Uterus (tissue), 3 donors: ENCODE measurements at regions not wholly inside any gene's neighbourhood (a gene's known extent, or its start where the extent isn't known, plus 50 kb on each side); places are given as distances from the start of the nearest gene placed in this dataset.

Experiments used
- DNase-seq, 2 donors: peaks; one replicate each; pipeline ENCODE4 v3.0.0-alpha.2; 2019 to 2020
- H3K27ac ChIP-seq, 2 donors: fragments of 200-600 bp; sonication (generic); 1 replicate in 1 of 2; 2 replicates in 1 of 2; pipeline ENCODE4 v1.5.1; 2016 to 2018
- H3K27me3 ChIP-seq, 2 donors: fragments of 200-600 bp; sonication (generic); one replicate each; pipeline ENCODE4 v1.5.1; 2018 to 2019; ENCODE audit warnings: control low read depth in 1 of 2
- H3K36me3 ChIP-seq, 2 donors: fragments of 200-600 bp; sonication (generic); one replicate each; pipeline ENCODE4 v1.5.1; 2019; ENCODE audit warnings: control low read depth in 1 of 2
- H3K4me1 ChIP-seq, 2 donors: fragments of 200-600 bp; sonication (generic); one replicate each; pipeline ENCODE4 v1.5.1; 2018 to 2019; ENCODE audit warnings: control low read depth in 1 of 2
- H3K4me3 ChIP-seq, 2 donors: fragments of 200-600 bp; sonication (generic); 1 replicate in 1 of 2; 2 replicates in 1 of 2; pipeline ENCODE4 v1.5.1; 2018 to 2019; ENCODE audit warnings: mild to moderate bottlenecking in 1 of 2
- H3K9me3 ChIP-seq, 2 donors: fragments of 200-600 bp; sonication (generic); one replicate each; pipeline ENCODE4 v1.5.1; 2019; ENCODE audit warnings: control low read depth in 1 of 2
- CTCF ChIP-seq, 4 experiments: fragments of 200-600 bp in 2 of 4; fragments of 450-650 bp in 2 of 4; sonication (generic) in 2 of 4; IDR thresholded peaks; one replicate each; pipeline ENCODE4 v1.5.1; 2016 to 2019; ENCODE audit warnings: antibody characterized with exemption in 4 of 4, mild to moderate bottlenecking in 2 of 4, moderate library complexity in 1 of 4
- POLR2A ChIP-seq, 2 donors: fragments of 450-650 bp; IDR thresholded peaks; one replicate each; pipeline ENCODE4 v1.6.1; 2016; ENCODE audit warnings: antibody characterized with exemption in 2 of 2, mild to moderate bottlenecking in 1 of 2, moderate library complexity in 1 of 2
- intact Hi-C: fragments of 100-400 bp; cut with DNase I; formaldehyde crosslinking; loops from one replicate; pipeline ENCODE4 v1.15.1; 2023; ENCODE audit warnings: low total_unique reads
- donor health status: DM: yes; HTN: yes; CAD: no.

GRCh38 chr1:244165701-244166100 is 114.6 kb downstream of the ZBTB18 start:
- Histone ChIP-seq H3K4me1 (no peaks in the 10 kb centered on the region), H3K9me3 (no peaks in the 10 kb centered on the region), H3K27me3 (no peaks in the 10 kb centered on the region), H3K36me3 (no peaks in the 10 kb centered on the region), H3K27ac (no peak overlapping the region), H3K4me3 (no peak overlapping the region)
- no peak for DNase-seq
- intact Hi-C loops: no loop called here
- no peak for TF ChIP-seq POLR2A (IDR thresholded peaks at IDR 0.05)
- no peak for TF ChIP-seq CTCF (IDR thresholded peaks at IDR 0.05)

DNA sequence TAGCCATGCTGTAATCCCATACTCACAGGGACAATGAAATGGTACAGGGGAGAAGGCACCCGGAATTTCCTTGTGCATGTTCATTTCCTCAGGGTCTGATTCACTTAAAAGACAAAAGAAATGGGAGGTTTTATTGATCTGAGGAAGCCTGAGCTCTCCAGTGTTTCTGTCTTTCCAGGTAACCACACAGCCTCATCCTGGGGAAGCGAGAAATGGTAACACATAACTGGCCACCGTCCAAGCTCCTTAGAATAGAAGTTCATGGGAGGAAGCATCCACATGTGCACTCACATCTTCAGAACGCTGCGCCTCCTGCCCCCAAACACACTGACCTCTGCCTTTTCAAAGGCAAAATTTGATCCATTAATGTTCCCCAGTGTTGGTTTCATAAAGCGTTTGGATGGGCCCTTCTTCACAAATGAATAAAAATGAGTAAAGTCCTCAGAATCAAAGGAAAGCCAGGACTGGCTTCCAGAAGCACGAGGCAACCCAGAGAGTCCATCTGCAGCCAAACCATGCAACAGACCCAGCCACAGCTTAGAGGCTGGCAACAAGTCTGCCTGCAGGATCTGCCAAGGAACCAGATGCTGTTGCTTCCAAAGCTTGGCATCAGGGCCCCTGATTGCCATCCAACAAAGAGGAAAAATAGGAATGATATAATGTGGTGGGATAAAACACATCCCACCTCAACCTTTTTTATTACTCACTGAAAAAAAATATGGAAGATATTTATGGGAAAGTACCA is 120.3 kb downstream of the ZBTB18 start:
- TF ChIP-seq CTCF (IDR thresholded peaks at IDR 0.05) (no peak), POLR2A (IDR thresholded peaks at IDR 0.05) (no peak)
- intact Hi-C loops: no loop called here
- no peak overlapping the region for H3K4me3 ChIP-seq
- DNase-seq: no peak
- no peaks in the 10 kb centered on the region for H3K4me1 ChIP-seq
- no peaks in the 10 kb centered on the region for H3K36me3 ChIP-seq
- H3K9me3 ChIP-seq: no peaks in the 10 kb centered on the region
- H3K27ac ChIP-seq: no peak overlapping the region
- no peaks in the 10 kb centered on the region for H3K27me3 ChIP-seq

DNA sequence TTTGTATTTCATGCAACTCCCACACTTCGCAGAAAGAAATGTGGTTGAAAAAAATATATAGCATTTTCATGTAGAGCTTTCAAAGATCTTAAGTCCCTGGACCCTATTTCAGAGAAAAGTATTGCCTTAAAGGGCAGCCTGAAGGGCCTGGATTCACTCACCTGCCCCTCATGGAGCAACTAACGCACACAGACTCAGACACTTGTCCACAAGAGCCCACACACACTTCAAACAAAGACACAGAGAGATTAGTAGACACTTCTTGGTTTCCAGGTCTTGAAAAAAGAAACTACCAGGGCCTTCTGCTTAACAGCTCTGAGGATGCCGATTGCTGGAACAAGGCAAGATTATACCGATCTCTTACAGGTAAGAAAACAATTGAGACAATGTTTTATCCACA is 122.2 kb downstream of the ZBTB18 start:
- intact Hi-C loops: no loop called here
- Histone ChIP-seq H3K36me3 (no peaks in the 10 kb centered on the region), H3K4me3 (no peak overlapping the region), H3K27ac (no peak overlapping the region), H3K9me3 (no peaks in the 10 kb centered on the region), H3K4me1 (no peaks in the 10 kb centered on the region), H3K27me3 (no peaks in the 10 kb centered on the region)
- DNase-seq: no peak
- no peak for TF ChIP-seq POLR2A (IDR thresholded peaks at IDR 0.05)
- no peak for TF ChIP-seq CTCF (IDR thresholded peaks at IDR 0.05)

GRCh38 chr1:244173769-244174168 is 122.7 kb downstream of the ZBTB18 start:
- Histone ChIP-seq H3K4me1 (no peaks in the 10 kb centered on the region), H3K27ac (no peak overlapping the region), H3K36me3 (no peaks in the 10 kb centered on the region), H3K9me3 (no peaks in the 10 kb centered on the region), H3K27me3 (no peaks in the 10 kb centered on the region), H3K4me3 (no peak overlapping the region)
- no peak for DNase-seq
- TF ChIP-seq POLR2A (IDR thresholded peaks at IDR 0.05): no peak
- no peak for TF ChIP-seq CTCF (IDR thresholded peaks at IDR 0.05)
- intact Hi-C loops: no loop called here

- no peaks in the 10 kb centered on the region for H3K4me1 ChIP-seq
- no peak for DNase-seq
- no peaks in the 10 kb centered on the region for H3K27me3 ChIP-seq
- H3K4me3 ChIP-seq: no peak overlapping the region
- H3K36me3 ChIP-seq: no peaks in the 10 kb centered on the region
- TF ChIP-seq CTCF (IDR thresholded peaks at IDR 0.05) (no peak), POLR2A (IDR thresholded peaks at IDR 0.05) (no peak)
- no peaks in the 10 kb centered on the region for H3K9me3 ChIP-seq
- intact Hi-C loops: no loop called here
- H3K27ac ChIP-seq: no peak overlapping the region
Measured at GRCh38 chr1:244174922-244175521, 123.9 kb downstream of the ZBTB18 start.
